Right ventricle myocardium inferior (tissue), 1 donor: ENCODE measurements at regions not wholly inside any gene's neighbourhood (a gene's known extent, or its start where the extent isn't known, plus 50 kb on each side); places are given as distances from the start of the nearest gene placed in this dataset.
"Not testable (repeated sequence)": the region's sequence is repeated elsewhere in the genome, so short reads cannot be mapped to it uniquely, and the experiment has no call there.

ENCODE experiments used
- ATAC-seq: fragments of 200-7000 bp; cut with Tn5 transposase; one replicate; pipeline ENCODE4 v1.9.1; 2020; ENCODE audit warnings: mild to moderate bottlenecking, moderate library complexity
- DNase-seq: peaks from one replicate; pipeline ENCODE4 v3.0.0; 2021; ENCODE audit errors: missing footprints
- intact Hi-C: fragments of 100-400 bp; cut with DNase I; formaldehyde crosslinking; loops from one replicate; pipeline ENCODE4 v1.11.0; 2022
- donor health status: DM: no; HTN: yes; CAD: no; lungs with severe emphysema.

- DNase-seq, result no peak
- intact Hi-C loops, result no loop called here
Observed at GRCh38 chr1:2956576-2956975, 64.7 kb upstream of the ACTRT2 start.

GRCh38 chr1:2957329-2957728 is 63.9 kb upstream of the ACTRT2 start:
- ATAC-seq (no peak), DNase-seq (no peak)
- intact Hi-C loops, result no loop called here

More at GRCh38 chr1:2956576-2956975, 64.7 kb upstream of the ACTRT2 start:
- ATAC-seq, result no peak

- intact Hi-C loops, ATAC-seq: not testable (repeated sequence)
- peak; percentile 14 for DNase-seq
Observed at GRCh38 chr1:2959881-2960280, 61.4 kb upstream of the ACTRT2 start.

GRCh38 chr1:2961081-2961480 is 60.2 kb upstream of the ACTRT2 start:
- intact Hi-C loops, result no loop called here
- ATAC-seq (no peak), DNase-seq (no peak)

- intact Hi-C loops, result no loop called here
- DNase-seq (no peak), ATAC-seq (no peak)
Observed at GRCh38 chr1:2961661-2962060, 59.6 kb upstream of the ACTRT2 start.

- ATAC-seq (no peak), DNase-seq (no peak)
- intact Hi-C loops, result no loop called here
Observed at GRCh38 chr1:2962061-2962460, 59.2 kb upstream of the ACTRT2 start.

GRCh38 chr1:2962541-2962940 is 58.7 kb upstream of the ACTRT2 start:
- no peak for DNase-seq
- ATAC-seq, result no peak
- intact Hi-C loops, result no loop called here

GRCh38 chr1:2962946-2963345 is 58.3 kb upstream of the ACTRT2 start:
- ATAC-seq, result no peak
- intact Hi-C loops, result no loop called here
- DNase-seq, result peak; percentile 37

- no peak for DNase-seq
- no peak for ATAC-seq
- intact Hi-C loops, result no loop called here
Observed at GRCh38 chr1:2965676-2966075, 55.6 kb upstream of the ACTRT2 start.

- DNase-seq, result peak; percentile 37
- no peak for ATAC-seq
Observed at GRCh38 chr1:2966449-2967328, 54.6 kb upstream of the ACTRT2 start.

GRCh38 chr1:2967329-2967725 is 53.9 kb upstream of the ACTRT2 start:
- DNase-seq, result peak; percentile 25
- no peak for ATAC-seq
- intact Hi-C loops, result no loop called here

More at GRCh38 chr1:2966449-2967328, 54.6 kb upstream of the ACTRT2 start:
- intact Hi-C loops, result no loop called here

- intact Hi-C loops, result no loop called here
- ATAC-seq (no peak), DNase-seq (no peak)
Observed at GRCh38 chr1:2967881-2968280, 53.4 kb upstream of the ACTRT2 start.

GRCh38 chr1:2968471-2968881 is 52.8 kb upstream of the ACTRT2 start:
- intact Hi-C loops, result no loop called here
- no peak for ATAC-seq
- peak; percentile 47 for DNase-seq

GRCh38 chr1:2969011-2969844 is 52.0 kb upstream of the ACTRT2 start:
- intact Hi-C loops, result no loop called here
- DNase-seq (peak; percentile 40), ATAC-seq (no peak)

GRCh38 chr1:2969845-2970291 is 51.4 kb upstream of the ACTRT2 start:
- peak; percentile 57 for DNase-seq
- intact Hi-C loops, result no loop called here
- no peak for ATAC-seq

GRCh38 chr1:2970311-2971071 is 50.8 kb upstream of the ACTRT2 start:
- ATAC-seq (no peak), DNase-seq (peak; percentile 45)
- intact Hi-C loops, result no loop called here

- DNase-seq (peak; percentile 57), ATAC-seq (no peak)
- intact Hi-C loops, result no loop called here
Observed at GRCh38 chr1:2971101-2971501, 50.2 kb upstream of the ACTRT2 start.
